Astrocyte (in vitro differentiated cells and primary cell): ENCODE measurements at regions not wholly inside any gene's neighbourhood (a gene's known extent, or its start where the extent isn't known, plus 50 kb on each side); places are given as distances from the start of the nearest gene placed in this dataset.

Source experiments
- CTCF ChIP-seq: IDR thresholded peaks from 2 replicates; pipeline ENCODE4 v1.5.1; 2011; ENCODE audit warnings: low read depth, mild to moderate bottlenecking, inconsistent platforms, low read length, moderate library complexity; ENCODE audit not compliant: insufficient read depth
- EZH2 ChIP-seq: IDR thresholded peaks from 2 replicates; pipeline ENCODE4 v1.6.1; 2012; ENCODE audit warnings: mild to moderate bottlenecking, low read length, inconsistent platforms; ENCODE audit not compliant: insufficient read depth

DNA sequence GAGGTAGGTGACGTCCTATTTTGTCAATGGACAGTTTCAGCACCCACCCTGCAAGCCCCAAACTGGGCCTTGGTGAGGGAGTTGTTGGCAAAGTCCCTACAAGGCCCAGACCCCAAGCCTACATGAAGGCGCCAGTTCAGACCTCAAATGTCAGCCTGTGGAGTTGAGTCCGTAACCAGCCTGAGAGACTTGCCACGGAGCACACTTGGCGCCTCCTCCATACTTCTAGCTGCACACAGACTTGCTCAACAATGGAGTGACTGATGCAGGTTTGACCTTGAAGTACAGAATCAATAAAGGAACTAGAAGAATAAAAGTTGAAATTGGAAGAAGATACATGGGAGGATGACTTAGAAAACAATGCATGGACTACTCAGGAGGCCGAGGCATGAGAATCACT lies 134.3 kb downstream of the PROX1 start:
- TF ChIP-seq CTCF (no peak), EZH2 (no peak)
